Activated CD4-positive, alpha-beta T cell treated with anti-CD3 and anti-CD28 coated beads, Interleukin-2, amount 10 ng/mL, durations not matched to agents 7 days and 5 days (primary cell): ENCODE measurements at regions not wholly inside any gene's neighbourhood (a gene's known extent, or its start where the extent isn't known, plus 50 kb on each side); places are given as distances from the start of the nearest gene placed in this dataset.

Source experiments
- CTCF ChIA-PET: fragments of 350-600 bp; sonication (Branson Sonifier 250); formaldehyde crosslinking; loops from one replicate; lab custom pipeline; 2021; ENCODE audit warnings: antibody characterized with exemption; lab: Charles Lee
- POLR2A ChIA-PET: fragments of 350-600 bp; sonication (Branson Sonifier 250); formaldehyde crosslinking; loops from one replicate; lab custom pipeline; 2021; ENCODE audit warnings: antibody characterized with exemption; lab: Charles Lee
- DNase-seq: peaks from one replicate; pipeline ENCODE4 v3.0.0-alpha.2; 2020
- H3K27ac Mint-ChIP-seq: one replicate; pipeline ENCODE4 v1.8.0; 2021; ENCODE audit warnings: mild to moderate bottlenecking, moderate library complexity, mixed read lengths
- H3K27me3 Mint-ChIP-seq: one replicate; pipeline ENCODE4 v1.8.0; 2021; ENCODE audit warnings: mixed read lengths
- H3K36me3 Mint-ChIP-seq: one replicate; pipeline ENCODE4 v1.8.0; 2021; ENCODE audit warnings: low read depth, mixed read lengths
- H3K4me1 Mint-ChIP-seq: one replicate; pipeline ENCODE4 v1.8.0; 2021; ENCODE audit warnings: mixed read lengths
- H3K4me3 Mint-ChIP-seq: one replicate; pipeline ENCODE4 v1.8.0; 2021; ENCODE audit warnings: mild to moderate bottlenecking, moderate library complexity, mixed read lengths
- H3K9me3 Mint-ChIP-seq: one replicate; pipeline ENCODE4 v1.8.0; 2021; ENCODE audit warnings: mixed read lengths

DNA sequence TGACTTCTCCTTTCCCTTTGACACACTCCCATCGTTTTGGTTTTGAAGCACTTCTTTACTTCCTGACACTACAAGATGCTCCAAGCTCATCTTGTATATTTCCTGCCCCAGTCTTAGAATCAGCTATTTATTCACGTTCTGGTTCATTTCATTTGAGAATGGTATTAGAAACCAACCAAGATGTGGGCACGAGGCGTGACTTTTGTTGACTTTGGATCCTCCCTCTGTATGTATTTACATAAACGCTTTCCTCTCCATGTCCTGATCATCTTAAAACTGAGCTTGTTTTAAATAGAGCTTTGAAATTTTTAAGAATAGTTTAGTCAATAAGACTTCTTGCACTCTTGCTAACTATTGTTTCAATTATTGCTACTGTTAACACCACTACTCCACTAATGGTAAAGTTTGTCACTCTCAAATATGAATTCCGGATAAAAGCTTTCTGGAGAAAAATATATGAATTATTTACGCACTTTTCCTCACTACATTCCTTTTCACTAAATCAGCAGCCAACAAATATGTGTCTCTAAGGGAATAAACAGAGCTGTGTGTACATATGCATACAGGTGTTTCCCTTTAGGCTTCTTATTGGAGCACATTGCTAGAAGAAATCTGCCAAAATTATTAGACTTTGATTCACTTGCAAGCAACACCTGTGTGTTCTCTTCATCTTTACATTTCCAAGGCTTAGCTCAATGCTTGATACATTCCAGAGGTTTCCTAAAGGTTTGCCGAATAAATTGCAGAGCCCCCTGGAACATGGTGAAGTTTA lies 77.3 kb upstream of the TMEM244 start:
- no peaks in the 10 kb centered on the region for H3K9me3 Mint-ChIP-seq
- H3K36me3 Mint-ChIP-seq = no peaks in the 10 kb centered on the region
- no peak overlapping the region for H3K4me3 Mint-ChIP-seq
- peaks cover 34% of the 10 kb centered on the region for H3K27me3 Mint-ChIP-seq
- ChIA-PET CTCF (interaction anchor here (0.6 to 1.2 kb wide), 3 partner anchors 8 to 506 kb away, joined by 3 read pairs; no protein-coding TSS in a partner anchor), POLR2A (no interaction called here)
- no peak overlapping the region for H3K27ac Mint-ChIP-seq
- peaks cover 3% of the 10 kb centered on the region for H3K4me1 Mint-ChIP-seq
- no peak for DNase-seq

DNA sequence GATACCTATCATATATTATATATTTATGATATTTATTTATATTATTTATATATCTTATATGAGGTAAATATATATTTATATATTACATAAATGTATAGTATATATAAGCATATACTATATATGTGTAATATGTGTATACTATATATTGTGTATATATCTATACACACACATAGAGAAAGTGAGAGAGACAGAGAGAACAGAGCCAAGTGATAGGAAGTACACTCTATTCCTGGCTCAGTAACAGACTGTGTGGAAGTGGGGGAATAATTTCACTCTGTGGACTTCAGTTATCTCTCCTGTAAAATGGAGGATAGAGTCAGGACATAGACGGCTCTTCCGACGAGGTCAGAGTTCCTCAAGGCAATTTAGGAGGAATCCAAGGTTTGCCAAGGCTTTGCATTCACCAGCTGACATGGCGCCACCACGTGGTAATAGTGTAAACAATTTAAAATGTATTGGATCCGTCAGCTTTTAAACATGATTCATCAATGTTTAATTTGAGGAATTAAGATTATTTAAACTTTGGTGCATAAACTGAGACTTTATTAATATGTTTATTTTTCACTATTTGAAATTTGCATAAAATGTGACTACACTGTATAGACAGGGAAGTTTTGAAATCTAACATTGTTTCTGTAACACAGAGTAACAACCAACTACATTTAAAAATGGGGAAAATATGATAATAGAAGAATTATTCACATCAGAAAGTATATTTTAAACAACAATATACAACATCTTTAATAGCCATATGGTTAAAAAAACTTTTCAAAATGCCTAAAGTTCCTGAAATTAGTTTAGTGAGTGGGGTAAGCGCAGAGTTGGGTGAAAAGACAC lies 75.4 kb upstream of the TMEM244 start:
- H3K27me3 Mint-ChIP-seq = peaks cover 29% of the 10 kb centered on the region
- peak; percentile 57 for DNase-seq
- peaks cover 3% of the 10 kb centered on the region for H3K4me1 Mint-ChIP-seq
- no peaks in the 10 kb centered on the region for H3K36me3 Mint-ChIP-seq
- no peaks in the 10 kb centered on the region for H3K9me3 Mint-ChIP-seq
- no peak overlapping the region for H3K27ac Mint-ChIP-seq
- no peak overlapping the region for H3K4me3 Mint-ChIP-seq
- ChIA-PET CTCF (no interaction called here), POLR2A (no interaction called here)

DNA sequence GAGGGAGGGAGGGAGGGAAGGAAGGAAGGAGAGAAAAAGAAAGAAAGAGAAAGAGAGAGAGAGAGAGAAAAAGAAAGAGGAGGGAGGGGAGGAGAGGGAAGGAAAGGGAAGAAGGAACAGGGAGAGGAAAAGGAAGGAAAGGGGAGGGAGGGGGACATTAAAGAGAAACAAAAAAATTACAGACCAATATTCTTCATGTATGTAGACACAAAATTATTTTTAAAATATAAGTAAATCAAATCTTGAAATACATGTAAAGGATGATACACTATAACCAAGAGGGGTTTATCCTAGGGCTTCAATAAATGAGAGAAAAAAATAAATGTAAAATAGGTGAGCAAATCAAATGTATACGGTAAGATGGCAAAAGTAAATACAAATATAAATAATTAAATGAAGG lies 71.2 kb upstream of the TMEM244 start:
- Mint-ChIP-seq H3K9me3 (no peaks in the 10 kb centered on the region), H3K27ac (no peak overlapping the region), H3K4me1 (peaks cover 3% of the 10 kb centered on the region), H3K36me3 (no peaks in the 10 kb centered on the region), H3K27me3 (no peaks in the 10 kb centered on the region), H3K4me3 (no peak overlapping the region)
- CTCF ChIA-PET = no interaction called here
- DNase-seq = no peak
- POLR2A ChIA-PET = no interaction called here

- POLR2A ChIA-PET = no interaction called here
- DNase-seq = no peak
- CTCF ChIA-PET = interaction anchor here (1.2 kb wide), 1 partner anchor 353 kb away, joined by 4 read pairs; no protein-coding TSS in a partner anchor
- Mint-ChIP-seq H3K4me1 (no peaks in the 10 kb centered on the region), H3K4me3 (no peak overlapping the region), H3K9me3 (no peaks in the 10 kb centered on the region), H3K36me3 (no peaks in the 10 kb centered on the region), H3K27ac (no peak overlapping the region), H3K27me3 (no peaks in the 10 kb centered on the region)
Observed at GRCh38 chr6:129929433-129929832, 68.3 kb upstream of the TMEM244 start.

GRCh38 chr6:129923530-129924250 lies 62.6 kb upstream of the TMEM244 start:
- DNase-seq = no peak
- Mint-ChIP-seq H3K4me1 (no peaks in the 10 kb centered on the region), H3K27me3 (peaks cover 2% of the 10 kb centered on the region), H3K36me3 (no peaks in the 10 kb centered on the region), H3K4me3 (no peak overlapping the region), H3K9me3 (no peaks in the 10 kb centered on the region), H3K27ac (no peak overlapping the region)
- ChIA-PET POLR2A (no interaction called here), CTCF (interaction anchor here (0.6 kb wide), 1 partner anchor 254 kb away, joined by 3 read pairs; no protein-coding TSS in a partner anchor)

DNA sequence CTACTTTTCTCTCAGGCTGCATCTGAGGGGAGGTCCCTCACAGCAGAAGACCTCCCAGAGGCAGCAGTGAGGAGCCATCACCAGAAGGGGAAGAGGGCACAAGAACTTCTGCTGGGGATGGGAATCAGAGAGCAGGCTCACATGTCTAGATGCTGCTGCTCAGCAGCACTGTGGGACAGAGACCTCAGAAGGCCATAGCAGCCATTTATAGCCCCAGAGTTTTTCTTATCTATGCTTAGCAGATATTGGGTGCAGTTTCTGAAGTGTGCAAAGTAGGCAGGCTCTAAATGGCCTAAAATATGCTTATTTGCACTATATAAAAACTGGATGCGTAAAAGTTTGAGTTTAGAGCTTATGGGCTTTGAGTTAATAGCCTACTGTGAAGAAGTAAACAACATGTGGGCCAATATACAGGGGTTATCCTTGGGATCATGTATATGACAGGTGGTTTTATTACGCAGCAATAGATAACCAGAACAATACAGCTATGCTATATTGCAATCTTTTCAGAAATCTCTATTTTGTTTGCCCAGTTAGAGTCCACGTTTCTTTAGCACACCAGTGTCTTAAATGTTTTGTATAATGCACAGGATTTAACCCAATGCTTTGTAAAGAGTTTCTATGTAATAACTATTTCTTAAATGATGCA lies 60.2 kb upstream of the TMEM244 start:
- no peak for DNase-seq
- ChIA-PET POLR2A (no interaction called here), CTCF (interaction anchor here (0.5 kb wide), 1 partner anchor 74 kb away, joined by 3 read pairs; no protein-coding TSS in a partner anchor)
- Mint-ChIP-seq H3K27ac (no peak overlapping the region), H3K9me3 (no peaks in the 10 kb centered on the region), H3K4me1 (no peaks in the 10 kb centered on the region), H3K4me3 (no peak overlapping the region), H3K27me3 (peaks cover 2% of the 10 kb centered on the region), H3K36me3 (no peaks in the 10 kb centered on the region)

GRCh38 chr6:129920103-129920798 lies 59.1 kb upstream of the TMEM244 start:
- POLR2A ChIA-PET = no interaction called here
- CTCF ChIA-PET = interaction anchor here (0.6 kb wide), 1 partner anchor 272 kb away, joined by 3 read pairs; no protein-coding TSS in a partner anchor
- H3K36me3 Mint-ChIP-seq = no peaks in the 10 kb centered on the region
- H3K4me3 Mint-ChIP-seq = no peak overlapping the region
- H3K4me1 Mint-ChIP-seq = no peaks in the 10 kb centered on the region
- H3K9me3 Mint-ChIP-seq = no peaks in the 10 kb centered on the region
- peaks cover 2% of the 10 kb centered on the region for H3K27me3 Mint-ChIP-seq
- DNase-seq = no peak
- H3K27ac Mint-ChIP-seq = no peak overlapping the region

DNA sequence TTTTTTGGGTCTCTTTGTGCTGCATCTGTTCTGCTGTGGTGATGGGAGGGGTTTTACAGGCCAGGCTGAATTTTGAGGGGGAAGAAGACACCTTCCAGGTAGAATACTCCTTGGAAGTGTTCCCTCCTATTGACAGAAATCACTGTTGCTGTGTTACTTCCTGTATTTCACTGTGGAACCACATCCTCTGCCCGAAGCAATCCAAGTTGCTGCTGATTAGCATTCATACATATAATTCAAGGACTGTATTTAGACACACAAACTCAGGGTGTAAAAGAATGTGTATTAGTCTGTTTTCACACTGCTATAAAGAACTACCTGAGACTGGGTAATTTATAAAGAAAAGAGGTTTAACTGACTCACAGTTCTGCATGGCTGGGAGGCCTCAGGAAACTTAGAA lies 50.6 kb upstream of the TMEM244 start:
- Mint-ChIP-seq H3K36me3 (no peaks in the 10 kb centered on the region), H3K27me3 (no peaks in the 10 kb centered on the region), H3K4me1 (peaks cover 4% of the 10 kb centered on the region), H3K9me3 (no peaks in the 10 kb centered on the region), H3K4me3 (no peak overlapping the region), H3K27ac (no peak overlapping the region)
- POLR2A ChIA-PET = interaction anchor here (0.7 kb wide), 1 partner anchor 308 kb away, joined by 3 read pairs; no protein-coding TSS in a partner anchor
- CTCF ChIA-PET = no interaction called here
- DNase-seq = no peak
